CD14-positive monocyte (primary cell): ENCODE measurements at regions not wholly inside any gene's neighbourhood (a gene's known extent, or its start where the extent isn't known, plus 50 kb on each side); places are given as distances from the start of the nearest gene placed in this dataset.
A peak's percentile ranks its signal among the peaks of the same experiment; 100 is the strongest.

Source experiments
- DNase-seq, 3 donors: peaks; one replicate each; pipeline ENCODE4 v3.0.0-alpha.2; 2011 to 2022
- H2AFZ ChIP-seq: 2 replicates; pipeline ENCODE4 v1.6.0; 2012; ENCODE audit warnings: mild to moderate bottlenecking, low read depth, low read length, inconsistent platforms; ENCODE audit not compliant: insufficient read depth, poor library complexity, severe bottlenecking
- H3K27ac ChIP-seq, 2 donors: 1 replicate in 1 of 2; 2 replicates in 1 of 2; pipeline ENCODE4 v1.5.1; 2012 to 2013; ENCODE audit warnings: low read length in 2 of 2, control low read depth in 1 of 2, inconsistent platforms in 1 of 2, low read depth in 1 of 2, mild to moderate bottlenecking in 1 of 2
- H3K27me3 ChIP-seq, 2 donors: one replicate each; pipeline versions ENCODE4 v1.6.0 to v1.6.1; 2011 to 2013; ENCODE audit warnings: low read length in 2 of 2; ENCODE audit not compliant: control insufficient read depth in 2 of 2, insufficient read depth in 2 of 2
- H3K36me3 ChIP-seq, 2 donors: replicated peaks in 1 of 2; 1 replicate in 1 of 2; 2 replicates in 1 of 2; pipeline versions ENCODE4 v1.5.1 to v1.6.1; 2012 to 2013; ENCODE audit warnings: low read length in 2 of 2, control low read depth in 1 of 2, inconsistent platforms in 1 of 2, mild to moderate bottlenecking in 1 of 2; ENCODE audit not compliant: insufficient read depth in 2 of 2, control insufficient read depth in 1 of 2
- H3K4me1 ChIP-seq, 2 donors: 1 replicate in 1 of 2; 2 replicates in 1 of 2; pipeline versions ENCODE4 v1.5.1 to v1.6.1; 2012 to 2013; ENCODE audit warnings: low read length in 2 of 2, control low read depth in 1 of 2, inconsistent platforms in 1 of 2, mild to moderate bottlenecking in 1 of 2, moderate library complexity in 1 of 2; ENCODE audit not compliant: insufficient read depth in 2 of 2, control insufficient read depth in 1 of 2
- H3K4me2 ChIP-seq: replicated peaks from 2 replicates; pipeline ENCODE3; 2012; ENCODE audit warnings: low read length, moderate library complexity, mild to moderate bottlenecking; ENCODE audit not compliant: poor library complexity, severe bottlenecking; ENCODE audit errors: extremely low read depth
- H3K4me3 ChIP-seq, 3 experiments: fragments of 200-600 bp in 1 of 3; sonication (generic) in 1 of 3; replicated peaks in 1 of 3; 1 replicate in 2 of 3; 2 replicates in 1 of 3; pipeline ENCODE4 v1.5.1; 2011 to 2013; ENCODE audit warnings: low read length in 3 of 3, mild to moderate bottlenecking in 3 of 3, control low read depth in 2 of 3, low read depth in 2 of 3, inconsistent platforms in 1 of 3, moderate library complexity in 1 of 3
- H3K79me2 ChIP-seq: 2 replicates; pipeline ENCODE4 v1.6.0; 2012; ENCODE audit warnings: mild to moderate bottlenecking, control low read depth, inconsistent platforms, low read length, moderate library complexity; ENCODE audit not compliant: insufficient read depth
- H3K9ac ChIP-seq: 2 replicates; pipeline ENCODE4 v1.6.0; 2017; ENCODE audit warnings: low read length, mild to moderate bottlenecking; ENCODE audit not compliant: insufficient read depth, poor library complexity, severe bottlenecking
- H3K9me3 ChIP-seq, 2 donors: replicated peaks in 1 of 2; 1 replicate in 1 of 2; 2 replicates in 1 of 2; pipeline versions ENCODE4 v1.5.1 to v1.6.1; 2012 to 2013; ENCODE audit warnings: low read length in 2 of 2, control low read depth in 1 of 2; ENCODE audit not compliant: control insufficient read depth in 1 of 2, insufficient read depth in 1 of 2
- H4K20me1 ChIP-seq: 2 replicates; pipeline ENCODE4 v1.6.0; 2012; ENCODE audit warnings: mild to moderate bottlenecking, low read length, control low read depth, moderate library complexity; ENCODE audit not compliant: insufficient read depth
- H3K27ac Mint-ChIP-seq, 7 donors: one replicate each; pipeline ENCODE4 v1.8.0; 2020; ENCODE audit warnings: mild to moderate bottlenecking in 7 of 7, mixed read lengths in 7 of 7, moderate library complexity in 6 of 7, inconsistent platforms in 2 of 7
- H3K27me3 Mint-ChIP-seq, 3 donors: one replicate each; pipeline ENCODE4 v1.8.0; 2021 to 2022; ENCODE audit warnings: low read depth in 3 of 3, mild to moderate bottlenecking in 3 of 3, mixed read lengths in 3 of 3, moderate library complexity in 3 of 3, inconsistent platforms in 1 of 3
- H3K36me3 Mint-ChIP-seq, 2 donors: one replicate each; pipeline ENCODE4 v1.8.0; 2020; ENCODE audit warnings: mixed read lengths in 2 of 2, inconsistent platforms in 1 of 2, mild to moderate bottlenecking in 1 of 2
- H3K4me1 Mint-ChIP-seq: one replicate; pipeline ENCODE4 v1.8.0; 2020; ENCODE audit warnings: mild to moderate bottlenecking, mixed read lengths
- H3K4me3 Mint-ChIP-seq, 2 donors: one replicate each; pipeline ENCODE4 v1.8.0; 2020; ENCODE audit warnings: mild to moderate bottlenecking in 2 of 2, mixed read lengths in 2 of 2, moderate library complexity in 1 of 2
- H3K9me3 Mint-ChIP-seq, 7 donors: one replicate each; pipeline ENCODE4 v1.8.0; 2020 to 2022; ENCODE audit warnings: mixed read lengths in 7 of 7, mild to moderate bottlenecking in 6 of 7, moderate library complexity in 6 of 7, inconsistent platforms in 2 of 7
- WGBS: methylation state at CpG from one replicate; pipeline ENCODE4 v1.1.5; 2013; ENCODE audit warnings: missing lambda C conversion rate; ENCODE audit not compliant: insufficient coverage; 5-methylcytosine and 5-hydroxymethylcytosine counted together
- intact Hi-C, 2 donors: fragments of 100-400 bp; cut with micrococcal nuclease; formaldehyde crosslinking; loops; one replicate each; pipeline versions ENCODE4 v1.15.0 to v1.15.1; 2023
- TF ChIP-seq, protein P1 (sequence below): fragments of 200-600 bp; IDR thresholded peaks from one replicate; pipeline ENCODE4 v1.8.0; 2022; ENCODE audit warnings: antibody characterized with exemption, mild to moderate bottlenecking

DNA sequence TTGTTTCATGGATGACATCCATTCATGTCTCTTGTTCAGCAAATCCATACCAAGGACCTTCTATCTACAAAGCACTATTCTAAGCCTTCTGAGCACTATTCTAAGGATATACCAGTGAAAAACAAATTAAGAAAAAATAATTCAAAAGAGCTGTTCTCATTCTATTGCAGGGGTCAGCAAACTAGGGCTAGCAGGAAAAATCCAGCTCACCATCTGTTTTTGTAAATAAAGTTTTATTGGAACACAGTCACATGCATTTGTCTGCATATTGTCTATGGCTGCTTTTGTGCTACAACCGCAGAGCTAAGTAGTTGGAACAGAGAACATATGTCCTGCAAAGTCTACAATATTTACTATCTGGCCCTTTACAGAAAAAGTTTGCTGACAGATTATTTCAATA lies 222.7 kb upstream of the DYNLRB2 start:
- H2AFZ ChIP-seq: no peak overlapping the region
- TF ChIP-seq, protein P1, sequence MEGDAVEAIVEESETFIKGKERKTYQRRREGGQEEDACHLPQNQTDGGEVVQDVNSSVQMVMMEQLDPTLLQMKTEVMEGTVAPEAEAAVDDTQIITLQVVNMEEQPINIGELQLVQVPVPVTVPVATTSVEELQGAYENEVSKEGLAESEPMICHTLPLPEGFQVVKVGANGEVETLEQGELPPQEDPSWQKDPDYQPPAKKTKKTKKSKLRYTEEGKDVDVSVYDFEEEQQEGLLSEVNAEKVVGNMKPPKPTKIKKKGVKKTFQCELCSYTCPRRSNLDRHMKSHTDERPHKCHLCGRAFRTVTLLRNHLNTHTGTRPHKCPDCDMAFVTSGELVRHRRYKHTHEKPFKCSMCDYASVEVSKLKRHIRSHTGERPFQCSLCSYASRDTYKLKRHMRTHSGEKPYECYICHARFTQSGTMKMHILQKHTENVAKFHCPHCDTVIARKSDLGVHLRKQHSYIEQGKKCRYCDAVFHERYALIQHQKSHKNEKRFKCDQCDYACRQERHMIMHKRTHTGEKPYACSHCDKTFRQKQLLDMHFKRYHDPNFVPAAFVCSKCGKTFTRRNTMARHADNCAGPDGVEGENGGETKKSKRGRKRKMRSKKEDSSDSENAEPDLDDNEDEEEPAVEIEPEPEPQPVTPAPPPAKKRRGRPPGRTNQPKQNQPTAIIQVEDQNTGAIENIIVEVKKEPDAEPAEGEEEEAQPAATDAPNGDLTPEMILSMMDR: no peak
- H4K20me1 ChIP-seq: no peaks in the 10 kb centered on the region
- Mint-ChIP-seq H3K4me1 (no peaks in the 10 kb centered on the region), H3K27ac (no peak overlapping the region), H3K9me3 (peaks cover 0 to 5% (median 1%) of the 10 kb centered on the region in 7 donors), H3K27me3 (peaks cover 1 to 4% (median 3%) of the 10 kb centered on the region in 3 donors), H3K36me3 (no peaks in the 10 kb centered on the region), H3K4me3 (no peak overlapping the region)
- no peaks in the 10 kb centered on the region for H3K9me3 ChIP-seq
- H3K27ac ChIP-seq: no peak overlapping the region
- no peak overlapping the region for H3K9ac ChIP-seq
- no peaks in the 10 kb centered on the region for H3K36me3 ChIP-seq
- no peak for DNase-seq
- intact Hi-C loops: no loop called here
- no peaks in the 10 kb centered on the region for H3K4me1 ChIP-seq
- no CpG with 5 or more reads among the region's 1 CpG for WGBS
- no peaks in the 10 kb centered on the region for H3K79me2 ChIP-seq
- no peak overlapping the region for H3K4me3 ChIP-seq
- H3K27me3 ChIP-seq: no peaks in the 10 kb centered on the region
- H3K4me2 ChIP-seq: no peak overlapping the region

GRCh38 chr16:80317599-80318037 lies 223.2 kb upstream of the DYNLRB2 start:
- H3K36me3 ChIP-seq: no peaks in the 10 kb centered on the region
- no peaks in the 10 kb centered on the region for H3K36me3 Mint-ChIP-seq
- H3K4me1 Mint-ChIP-seq: no peaks in the 10 kb centered on the region
- H3K4me1 ChIP-seq: no peaks in the 10 kb centered on the region
- H3K27ac Mint-ChIP-seq: peak overlapping the region in 1 of 7 donors; percentile 21
- H3K79me2 ChIP-seq: no peaks in the 10 kb centered on the region
- H3K9me3 ChIP-seq: no peaks in the 10 kb centered on the region
- H4K20me1 ChIP-seq: no peaks in the 10 kb centered on the region
- no peaks in the 10 kb centered on the region for H3K27me3 ChIP-seq
- H3K27ac ChIP-seq: no peak overlapping the region
- H3K9me3 Mint-ChIP-seq: peaks cover 0 to 5% (median 1%) of the 10 kb centered on the region in 7 donors
- peaks cover 1 to 4% (median 3%) of the 10 kb centered on the region in 3 donors for H3K27me3 Mint-ChIP-seq
- H3K4me3 ChIP-seq: no peak overlapping the region
- no peak overlapping the region for H3K4me2 ChIP-seq
- 50% methylated on average over 7 of the region's 8 CpGs for WGBS
- peak overlapping the region in 1 of 2 donors; percentile 40 for H3K4me3 Mint-ChIP-seq
- no peak overlapping the region for H2AFZ ChIP-seq
- TF ChIP-seq, protein P1: no peak
- DNase-seq: no peak
- intact Hi-C loops: no loop called here
- H3K9ac ChIP-seq: no peak overlapping the region
